ENCODE measurements at regions not wholly inside any gene's neighbourhood (a gene's known extent, or its start where the extent isn't known, plus 50 kb on each side); places are given as distances from the start of the nearest gene placed in this dataset.

GRCh38 chr5:26625099-26625498, 413.3 kb downstream of the CDH9 start:
- Histone ChIP-seq H3K79me2 (ENCODE audit: control insufficient read depth, insufficient read depth, low read length) (no peaks in the 10 kb centered on the region), H2AFZ (ENCODE audit: low read length) (no peak overlapping the region), H3K9ac (ENCODE audit: insufficient read depth, low read length) (no peak overlapping the region), H3K9me3 (ENCODE audit: control insufficient read depth, insufficient read depth, low read depth, low read length) (no peaks in the 10 kb centered on the region), H3K27me3 (ENCODE audit: control insufficient read depth, insufficient read depth, low read length) (no peaks in the 10 kb centered on the region), H3K36me3 (ENCODE audit: control insufficient read depth, insufficient read depth, low read length) (no peaks in the 10 kb centered on the region), H4K20me1 (ENCODE audit: control insufficient read depth, extremely low read depth, insufficient read depth, low read length) (no peaks in the 10 kb centered on the region), H3K4me3 (replicated peaks in 1 of 4; ENCODE audit: control extremely low read depth in 1 of 4, insufficient read depth in 1 of 4, low read depth in 3 of 4, low read length in 4 of 4) (no peak overlapping the region), H3K4me1 (ENCODE audit: control insufficient read depth, extremely low read depth, insufficient read depth, low read length) (no peaks in the 10 kb centered on the region), H3K4me2 (ENCODE audit: extremely low read depth, insufficient read depth, low read length) (no peak overlapping the region), H3K27ac (ENCODE audit: insufficient read depth, low read length) (no peak overlapping the region)
- DNase-seq (ENCODE audit: low read depth in 2 of 2) = no peak
- TF ChIP-seq EZH2 (IDR thresholded peaks at IDR 0.05; ENCODE audit: low read length, missing control alignments) = no peak
- TF ChIP-seq CTCF (conservative IDR thresholded peaks at IDR 0.05 in 1 of 2, IDR thresholded peaks at IDR 0.05 in 1 of 2; ENCODE audit: low read depth in 1 of 2, low read length in 2 of 2) = no peak

GRCh38 chr5:26622947-26623346, 415.4 kb downstream of the CDH9 start:
- TF ChIP-seq EZH2 (IDR thresholded peaks at IDR 0.05; ENCODE audit: low read length, missing control alignments) (no peak), CTCF (conservative IDR thresholded peaks at IDR 0.05 in 1 of 2, IDR thresholded peaks at IDR 0.05 in 1 of 2; ENCODE audit: low read depth in 1 of 2, low read length in 2 of 2) (no peak)

GRCh38 chr5:26610577-26610976, 427.8 kb downstream of the CDH9 start:
- H3K9me3 ChIP-seq (ENCODE audit: control insufficient read depth, insufficient read depth, low read depth, low read length) = no peaks in the 10 kb centered on the region
- no peak overlapping the region for H3K4me3 ChIP-seq (replicated peaks in 1 of 4; ENCODE audit: control extremely low read depth in 1 of 4, insufficient read depth in 1 of 4, low read depth in 3 of 4, low read length in 4 of 4)
- H3K79me2 ChIP-seq (ENCODE audit: control insufficient read depth, insufficient read depth, low read length) = no peaks in the 10 kb centered on the region
- no peak overlapping the region for H3K9ac ChIP-seq (ENCODE audit: insufficient read depth, low read length)
- DNase-seq (ENCODE audit: low read depth in 2 of 2) = no peak
- H4K20me1 ChIP-seq (ENCODE audit: control insufficient read depth, extremely low read depth, insufficient read depth, low read length) = no peaks in the 10 kb centered on the region
- no peak overlapping the region for H3K27ac ChIP-seq (ENCODE audit: insufficient read depth, low read length)
- H3K36me3 ChIP-seq (ENCODE audit: control insufficient read depth, insufficient read depth, low read length) = no peaks in the 10 kb centered on the region
- H3K4me1 ChIP-seq (ENCODE audit: control insufficient read depth, extremely low read depth, insufficient read depth, low read length) = no peaks in the 10 kb centered on the region
- H3K27me3 ChIP-seq (ENCODE audit: control insufficient read depth, insufficient read depth, low read length) = no peaks in the 10 kb centered on the region
- H3K4me2 ChIP-seq (ENCODE audit: extremely low read depth, insufficient read depth, low read length) = no peak overlapping the region
- no peak for TF ChIP-seq EZH2 (IDR thresholded peaks at IDR 0.05; ENCODE audit: low read length, missing control alignments)
- TF ChIP-seq CTCF (conservative IDR thresholded peaks at IDR 0.05 in 1 of 2, IDR thresholded peaks at IDR 0.05 in 1 of 2; ENCODE audit: low read depth in 1 of 2, low read length in 2 of 2) = no peak
- no peak overlapping the region for H2AFZ ChIP-seq (ENCODE audit: low read length)

More at GRCh38 chr5:26622947-26623346, 415.4 kb downstream of the CDH9 start:
- Histone ChIP-seq H3K4me1 (ENCODE audit: control insufficient read depth, extremely low read depth, insufficient read depth, low read length) (no peaks in the 10 kb centered on the region), H2AFZ (ENCODE audit: low read length) (no peak overlapping the region), H3K27me3 (ENCODE audit: control insufficient read depth, insufficient read depth, low read length) (no peaks in the 10 kb centered on the region), H3K9me3 (ENCODE audit: control insufficient read depth, insufficient read depth, low read depth, low read length) (no peaks in the 10 kb centered on the region), H3K9ac (ENCODE audit: insufficient read depth, low read length) (no peak overlapping the region), H3K4me2 (ENCODE audit: extremely low read depth, insufficient read depth, low read length) (no peak overlapping the region), H3K27ac (ENCODE audit: insufficient read depth, low read length) (no peak overlapping the region), H3K36me3 (ENCODE audit: control insufficient read depth, insufficient read depth, low read length) (no peaks in the 10 kb centered on the region), H3K79me2 (ENCODE audit: control insufficient read depth, insufficient read depth, low read length) (no peaks in the 10 kb centered on the region), H4K20me1 (ENCODE audit: control insufficient read depth, extremely low read depth, insufficient read depth, low read length) (no peaks in the 10 kb centered on the region), H3K4me3 (replicated peaks in 1 of 4; ENCODE audit: control extremely low read depth in 1 of 4, insufficient read depth in 1 of 4, low read depth in 3 of 4, low read length in 4 of 4) (no peak overlapping the region)
- no peak for DNase-seq (ENCODE audit: low read depth in 2 of 2)
